ENCODE measurements at regions not wholly inside any gene's neighbourhood (a gene's known extent, or its start where the extent isn't known, plus 50 kb on each side); places are given as distances from the start of the nearest gene placed in this dataset.

DNA sequence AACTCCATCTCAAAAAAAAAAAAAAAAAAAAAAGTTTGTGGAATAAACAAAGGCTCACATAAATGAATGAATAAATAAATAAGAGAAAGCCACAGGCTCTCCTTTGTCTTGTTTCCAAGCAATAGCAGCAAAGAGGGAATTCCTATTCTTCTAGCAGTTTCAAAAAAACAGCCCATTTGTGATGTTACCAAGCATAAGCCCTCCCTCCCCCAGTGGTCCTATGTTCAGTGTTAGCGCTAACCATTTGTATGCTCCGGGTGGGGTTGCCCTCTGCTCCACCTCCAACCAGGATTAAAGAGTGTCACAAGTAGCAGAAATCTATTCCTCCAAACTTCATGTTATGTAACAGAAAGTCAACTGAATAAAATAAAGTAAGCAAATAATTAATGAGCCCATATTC lies 1215.0 kb upstream of the TENM4 start:
- TF ChIP-seq, protein P1, sequence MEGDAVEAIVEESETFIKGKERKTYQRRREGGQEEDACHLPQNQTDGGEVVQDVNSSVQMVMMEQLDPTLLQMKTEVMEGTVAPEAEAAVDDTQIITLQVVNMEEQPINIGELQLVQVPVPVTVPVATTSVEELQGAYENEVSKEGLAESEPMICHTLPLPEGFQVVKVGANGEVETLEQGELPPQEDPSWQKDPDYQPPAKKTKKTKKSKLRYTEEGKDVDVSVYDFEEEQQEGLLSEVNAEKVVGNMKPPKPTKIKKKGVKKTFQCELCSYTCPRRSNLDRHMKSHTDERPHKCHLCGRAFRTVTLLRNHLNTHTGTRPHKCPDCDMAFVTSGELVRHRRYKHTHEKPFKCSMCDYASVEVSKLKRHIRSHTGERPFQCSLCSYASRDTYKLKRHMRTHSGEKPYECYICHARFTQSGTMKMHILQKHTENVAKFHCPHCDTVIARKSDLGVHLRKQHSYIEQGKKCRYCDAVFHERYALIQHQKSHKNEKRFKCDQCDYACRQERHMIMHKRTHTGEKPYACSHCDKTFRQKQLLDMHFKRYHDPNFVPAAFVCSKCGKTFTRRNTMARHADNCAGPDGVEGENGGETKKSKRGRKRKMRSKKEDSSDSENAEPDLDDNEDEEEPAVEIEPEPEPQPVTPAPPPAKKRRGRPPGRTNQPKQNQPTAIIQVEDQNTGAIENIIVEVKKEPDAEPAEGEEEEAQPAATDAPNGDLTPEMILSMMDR (IDR thresholded peaks at IDR 0.05), result no peak
- TF ChIP-seq POLR2A (IDR thresholded peaks at IDR 0.05), result no peak

Data from Peyer's patch (tissue), 4 donors.